Activated T-cell treated with anti-CD3 and anti-CD28 coated beads, Interleukin-2, amount 50 U/mL, for 4 hours (primary cell): ENCODE measurements at regions not wholly inside any gene's neighbourhood (a gene's known extent, or its start where the extent isn't known, plus 50 kb on each side); places are given as distances from the start of the nearest gene placed in this dataset.

ENCODE experiments used
- ATAC-seq, 2 donors: fragments of 200-7000 bp; cut with Tn5 transposase; one replicate each; pipeline ENCODE4 v1.10.0; 2021
- DNase-seq: peaks from one replicate; pipeline ENCODE4 v3.0.0-alpha.2; 2020
- H3K27me3 Mint-ChIP-seq: one replicate; pipeline ENCODE4 v1.8.0; 2021; ENCODE audit warnings: low read depth, mixed read lengths
- H3K36me3 Mint-ChIP-seq: one replicate; pipeline ENCODE4 v1.8.0; 2022; ENCODE audit warnings: mixed read lengths; ENCODE audit not compliant: insufficient read depth
- H3K4me1 Mint-ChIP-seq: one replicate; pipeline ENCODE4 v1.8.0; 2021; ENCODE audit warnings: low read depth, mixed read lengths
- H3K4me3 Mint-ChIP-seq: one replicate; pipeline ENCODE4 v1.8.0; 2021; ENCODE audit warnings: mild to moderate bottlenecking, moderate library complexity, mixed read lengths
- H3K9me3 Mint-ChIP-seq: one replicate; pipeline ENCODE4 v1.8.0; 2021; ENCODE audit warnings: mixed read lengths

DNA sequence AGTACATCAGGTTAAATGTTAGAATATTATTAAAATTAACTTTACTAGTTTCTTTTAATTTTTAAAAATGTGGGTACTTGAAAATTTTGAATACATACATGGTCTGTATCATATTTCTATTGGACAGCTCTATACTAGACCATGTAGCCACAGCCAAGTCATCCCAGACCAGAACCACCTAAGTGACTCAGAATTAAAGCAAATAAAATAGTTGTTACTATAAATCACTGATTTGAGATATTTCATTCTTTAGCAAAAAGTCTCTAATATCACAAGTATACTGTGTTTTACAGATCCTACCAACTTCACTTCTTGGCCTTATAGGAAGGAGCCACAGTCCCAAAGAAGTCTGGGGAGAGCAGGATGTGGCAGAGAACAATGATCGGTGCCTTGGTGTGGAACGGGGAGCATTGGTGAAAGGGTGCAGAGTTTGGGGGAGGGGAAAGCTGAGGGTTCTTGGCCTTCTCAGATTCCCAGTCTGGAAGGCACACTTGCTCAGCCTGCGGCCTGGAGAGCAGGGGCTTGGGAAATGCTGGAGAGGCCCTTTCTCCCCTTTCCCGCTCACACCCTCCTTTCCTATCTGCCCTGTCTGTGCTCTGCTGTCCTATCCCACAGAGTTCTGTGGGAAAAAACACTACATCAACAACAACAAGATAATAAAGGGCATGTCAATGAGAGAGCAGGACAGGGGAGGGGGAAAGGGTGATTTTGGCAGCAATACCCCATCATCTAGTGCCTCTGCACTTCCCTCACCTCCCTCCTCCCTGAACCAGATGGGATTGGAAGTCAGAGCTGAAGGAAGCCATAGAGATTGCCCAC, 122.1 kb downstream of the NGF start:
- DNase-seq (no peak), ATAC-seq (no peak)
- no peak overlapping the region for H3K4me3 Mint-ChIP-seq
- peaks cover 3% of the 10 kb centered on the region for H3K27me3 Mint-ChIP-seq
- no peaks in the 10 kb centered on the region for H3K9me3 Mint-ChIP-seq
- H3K36me3 Mint-ChIP-seq: no peaks in the 10 kb centered on the region
- H3K4me1 Mint-ChIP-seq: no peaks in the 10 kb centered on the region

DNA sequence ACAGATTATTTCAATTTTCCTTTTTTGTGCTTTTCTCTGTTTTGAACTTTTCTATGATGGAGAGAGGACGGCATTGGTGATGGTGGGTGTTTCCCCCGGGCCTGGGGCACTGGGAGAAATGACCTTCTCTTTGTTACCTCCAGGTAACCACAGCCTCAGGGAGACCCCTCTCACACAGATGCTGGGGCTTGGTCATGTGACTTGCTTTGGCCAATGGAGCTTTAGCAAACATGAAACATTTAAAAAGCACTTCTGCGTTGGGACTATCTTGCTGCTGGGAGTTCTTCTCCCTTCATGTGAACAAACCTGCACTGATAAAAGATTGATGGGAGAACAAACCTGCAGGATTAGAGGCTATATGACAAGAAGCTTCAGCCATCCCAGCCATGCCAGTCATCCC, 122.9 kb downstream of the NGF start:
- DNase-seq (no peak), ATAC-seq (no peak)
- H3K4me1 Mint-ChIP-seq: no peaks in the 10 kb centered on the region
- H3K9me3 Mint-ChIP-seq: no peaks in the 10 kb centered on the region
- peaks cover 3% of the 10 kb centered on the region for H3K27me3 Mint-ChIP-seq
- no peaks in the 10 kb centered on the region for H3K36me3 Mint-ChIP-seq
- H3K4me3 Mint-ChIP-seq: no peak overlapping the region

DNA sequence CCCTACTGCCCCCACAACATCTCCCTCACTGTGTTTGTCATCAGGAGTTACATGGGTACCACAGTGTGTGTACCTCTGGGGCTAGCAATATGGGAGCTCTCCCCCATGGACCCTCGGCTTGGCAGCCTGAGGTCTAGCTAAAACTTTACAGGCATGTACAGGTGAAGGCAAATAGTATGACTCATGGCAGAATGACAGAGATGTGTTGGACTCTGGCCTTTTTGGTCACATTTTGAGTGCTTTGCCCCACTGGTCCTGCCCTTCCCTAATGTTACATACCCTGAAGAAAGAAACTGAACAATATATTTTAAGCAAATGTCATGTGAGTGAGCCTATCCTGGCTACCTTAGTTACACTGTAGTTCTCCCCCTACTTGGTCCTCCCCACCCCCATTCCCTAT, 124.0 kb downstream of the NGF start:
- DNase-seq (no peak), ATAC-seq (no peak)
- H3K9me3 Mint-ChIP-seq: no peaks in the 10 kb centered on the region
- no peak overlapping the region for H3K4me3 Mint-ChIP-seq
- H3K4me1 Mint-ChIP-seq: no peaks in the 10 kb centered on the region
- peaks cover 3% of the 10 kb centered on the region for H3K27me3 Mint-ChIP-seq
- no peaks in the 10 kb centered on the region for H3K36me3 Mint-ChIP-seq

DNA sequence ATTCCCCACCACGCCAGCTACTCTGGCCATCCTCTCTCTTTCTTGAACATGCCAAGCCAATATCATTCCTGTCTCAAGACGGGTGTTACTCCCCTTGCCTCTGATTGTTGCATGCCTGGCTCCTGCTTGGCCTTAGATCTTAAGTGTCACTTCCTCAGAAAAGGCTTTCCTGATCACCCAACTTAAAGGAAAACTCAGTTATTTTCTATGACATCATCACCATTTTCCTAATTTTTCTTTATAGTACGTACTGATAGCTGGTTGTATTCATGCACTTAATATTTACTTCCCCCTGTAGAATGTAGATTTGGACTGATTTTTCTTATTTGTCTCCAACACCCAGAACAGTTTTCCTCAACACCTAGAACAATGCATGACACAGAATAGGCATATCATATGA, 123.8 kb upstream of the TSPAN2 start:
- H3K9me3 Mint-ChIP-seq: no peaks in the 10 kb centered on the region
- DNase-seq (no peak), ATAC-seq (no peak)
- no peaks in the 10 kb centered on the region for H3K4me1 Mint-ChIP-seq
- no peaks in the 10 kb centered on the region for H3K36me3 Mint-ChIP-seq
- H3K4me3 Mint-ChIP-seq: no peak overlapping the region
- H3K27me3 Mint-ChIP-seq: peaks cover 3% of the 10 kb centered on the region

DNA sequence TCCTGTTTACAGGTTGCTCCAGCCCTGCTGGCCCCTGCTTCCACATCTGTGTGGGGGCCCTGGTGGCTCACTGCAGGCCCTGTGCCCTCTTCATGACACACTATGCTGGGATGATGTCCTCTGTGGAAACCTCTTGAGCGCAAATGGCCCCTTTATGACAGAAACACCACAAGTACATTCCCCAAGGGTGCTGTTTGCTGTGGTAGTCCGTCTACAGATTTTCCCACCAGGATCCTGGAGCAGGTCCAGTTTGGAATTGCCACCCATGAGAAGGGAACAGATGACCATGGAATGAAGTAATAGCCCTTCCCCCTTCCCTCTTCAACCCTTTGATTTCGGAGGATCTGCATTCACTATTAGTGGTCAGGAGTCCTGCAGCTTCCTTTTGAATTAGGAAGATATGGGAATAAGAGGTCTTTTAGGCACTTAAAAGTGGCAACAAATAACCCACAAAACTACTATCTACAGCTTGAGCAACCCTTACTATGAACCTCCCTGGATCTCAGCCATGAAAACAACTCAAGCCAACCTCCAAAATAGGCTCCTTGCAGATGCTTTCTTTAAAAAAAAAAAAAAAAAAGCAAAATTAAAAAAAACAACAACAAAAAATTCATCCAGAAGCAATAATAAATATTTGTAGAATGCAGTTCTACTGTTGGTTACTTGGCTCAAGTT, 121.9 kb upstream of the TSPAN2 start:
- DNase-seq: no peak
- no peak overlapping the region for H3K4me3 Mint-ChIP-seq
- H3K9me3 Mint-ChIP-seq: no peaks in the 10 kb centered on the region
- H3K27me3 Mint-ChIP-seq: no peaks in the 10 kb centered on the region
- ATAC-seq: no peak
- no peaks in the 10 kb centered on the region for H3K36me3 Mint-ChIP-seq
- no peaks in the 10 kb centered on the region for H3K4me1 Mint-ChIP-seq

DNA sequence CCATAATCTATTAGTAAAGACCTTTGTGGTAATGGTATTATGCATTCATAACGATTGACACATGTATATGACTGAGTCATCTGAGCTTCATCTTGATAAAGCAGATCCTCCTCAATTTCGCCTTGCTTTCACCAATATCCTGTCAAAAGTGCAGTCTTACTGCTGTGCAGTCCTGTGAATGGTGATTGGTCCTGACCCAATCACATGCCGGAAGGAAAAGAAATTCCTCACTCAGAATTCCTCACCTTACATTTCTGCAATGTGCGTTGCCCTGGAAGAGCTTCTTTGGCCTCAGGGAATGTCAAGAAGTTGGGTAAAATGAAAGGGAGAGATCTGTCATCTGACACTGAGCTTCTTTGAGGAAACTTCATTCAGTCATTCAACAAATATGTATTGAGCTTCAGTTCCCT, 121.0 kb upstream of the TSPAN2 start:
- ATAC-seq (no peak), DNase-seq (no peak)
- Mint-ChIP-seq H3K4me3 (no peak overlapping the region), H3K4me1 (no peaks in the 10 kb centered on the region), H3K36me3 (no peaks in the 10 kb centered on the region), H3K27me3 (no peaks in the 10 kb centered on the region), H3K9me3 (no peaks in the 10 kb centered on the region)

DNA sequence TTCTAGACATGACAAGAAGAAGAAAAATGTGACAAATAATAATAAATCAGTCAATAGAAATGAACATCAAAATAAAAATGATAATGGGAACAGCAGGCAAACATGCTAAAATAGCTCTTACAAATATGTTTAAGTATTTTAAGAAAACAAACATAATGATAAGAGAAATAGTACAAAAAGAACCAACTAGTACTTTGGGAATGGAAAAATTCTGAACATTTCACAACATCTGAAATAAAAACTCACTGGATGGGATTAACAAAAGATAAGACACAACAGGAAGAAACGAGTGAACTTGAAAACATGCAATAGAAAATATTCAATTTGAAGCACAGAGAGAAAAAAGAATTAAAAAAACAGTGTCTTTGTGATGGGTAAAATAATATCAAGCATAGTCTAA, 115.2 kb upstream of the TSPAN2 start:
- Mint-ChIP-seq H3K36me3 (no peaks in the 10 kb centered on the region), H3K27me3 (peaks cover 2% of the 10 kb centered on the region), H3K9me3 (peaks cover 11% of the 10 kb centered on the region), H3K4me3 (no peak overlapping the region), H3K4me1 (no peaks in the 10 kb centered on the region)
- no peak for DNase-seq
- ATAC-seq: no peak

DNA sequence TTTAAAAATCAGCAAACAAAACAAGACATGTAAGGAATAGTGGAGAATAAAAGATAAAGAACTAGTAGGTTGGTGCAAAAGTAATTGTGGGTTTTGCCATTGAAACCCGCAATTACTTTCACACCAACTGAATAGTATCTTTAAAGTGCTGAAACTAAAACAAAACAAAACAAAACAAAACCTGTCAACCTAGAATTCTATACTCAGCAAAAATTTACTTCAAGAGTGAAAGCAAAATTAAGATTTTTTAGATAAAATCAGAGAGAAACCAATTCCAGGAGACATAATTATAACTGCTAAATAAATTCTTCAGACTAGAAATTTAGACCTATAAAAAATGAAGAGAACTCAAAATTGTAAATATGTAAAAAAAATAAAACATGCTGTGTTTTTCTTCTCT, 114.0 kb upstream of the TSPAN2 start:
- Mint-ChIP-seq H3K4me3 (no peak overlapping the region), H3K36me3 (no peaks in the 10 kb centered on the region), H3K27me3 (peaks cover 8% of the 10 kb centered on the region), H3K9me3 (peaks cover 11% of the 10 kb centered on the region), H3K4me1 (no peaks in the 10 kb centered on the region)
- DNase-seq: no peak
- ATAC-seq: no peak

DNA sequence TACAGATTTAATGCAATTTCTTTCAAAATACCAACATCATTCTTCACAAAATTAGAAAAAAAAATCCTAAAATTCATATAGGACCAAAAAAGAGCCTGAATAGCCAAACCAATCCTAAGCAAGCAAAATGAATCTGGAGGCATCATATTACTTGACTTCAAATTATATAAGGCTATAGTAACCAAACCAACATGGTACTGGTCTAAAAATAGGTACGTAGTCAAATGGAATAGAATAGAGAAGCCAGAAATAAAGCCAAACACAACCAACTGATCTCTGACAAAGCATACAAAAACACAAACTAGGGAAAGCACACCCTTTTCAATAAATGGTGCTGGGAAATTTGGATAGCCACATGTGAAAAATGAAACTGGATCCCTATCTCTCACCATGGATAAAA, 112.3 kb upstream of the TSPAN2 start:
- H3K36me3 Mint-ChIP-seq: no peaks in the 10 kb centered on the region
- H3K9me3 Mint-ChIP-seq: peaks cover 11% of the 10 kb centered on the region
- DNase-seq: no peak
- no peak overlapping the region for H3K4me3 Mint-ChIP-seq
- H3K4me1 Mint-ChIP-seq: no peaks in the 10 kb centered on the region
- peaks cover 15% of the 10 kb centered on the region for H3K27me3 Mint-ChIP-seq
- no peak for ATAC-seq

DNA sequence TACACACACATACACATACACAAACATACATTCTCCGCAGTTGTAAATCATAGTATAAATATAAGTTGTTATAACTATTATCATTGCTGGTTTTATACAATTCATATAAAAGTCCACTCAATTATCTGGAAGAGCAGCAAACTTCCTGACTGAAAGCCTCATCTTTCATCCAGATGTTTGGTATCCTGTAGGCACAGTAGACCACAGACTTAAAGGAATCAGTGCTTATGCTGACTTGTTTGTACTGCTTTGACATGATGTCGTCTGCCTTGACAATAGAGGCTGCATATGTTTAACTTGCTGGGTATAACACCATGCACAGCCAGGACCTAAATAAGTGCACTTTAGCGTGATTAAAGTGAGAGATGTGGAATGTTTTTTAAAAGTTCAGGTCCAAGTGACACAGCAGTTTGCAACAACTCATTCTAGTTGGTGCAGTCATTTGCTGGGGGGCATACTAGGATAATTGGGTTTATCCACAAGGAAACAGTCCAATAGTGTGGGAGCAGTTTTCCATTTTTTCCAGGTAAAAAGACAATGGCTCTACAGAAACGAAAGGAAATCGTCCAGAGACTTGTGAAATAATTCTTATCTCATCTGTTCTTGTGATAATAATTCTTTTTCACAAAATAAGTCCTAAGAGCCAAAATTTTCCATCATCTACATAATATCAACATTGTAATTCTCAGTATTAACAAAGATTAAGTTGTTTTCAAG, 110.3 kb upstream of the TSPAN2 start:
- no peak overlapping the region for H3K4me3 Mint-ChIP-seq
- ATAC-seq: no peak
- H3K27me3 Mint-ChIP-seq: peaks cover 15% of the 10 kb centered on the region
- no peak for DNase-seq
- peaks cover 11% of the 10 kb centered on the region for H3K9me3 Mint-ChIP-seq
- no peaks in the 10 kb centered on the region for H3K36me3 Mint-ChIP-seq
- no peaks in the 10 kb centered on the region for H3K4me1 Mint-ChIP-seq

DNA sequence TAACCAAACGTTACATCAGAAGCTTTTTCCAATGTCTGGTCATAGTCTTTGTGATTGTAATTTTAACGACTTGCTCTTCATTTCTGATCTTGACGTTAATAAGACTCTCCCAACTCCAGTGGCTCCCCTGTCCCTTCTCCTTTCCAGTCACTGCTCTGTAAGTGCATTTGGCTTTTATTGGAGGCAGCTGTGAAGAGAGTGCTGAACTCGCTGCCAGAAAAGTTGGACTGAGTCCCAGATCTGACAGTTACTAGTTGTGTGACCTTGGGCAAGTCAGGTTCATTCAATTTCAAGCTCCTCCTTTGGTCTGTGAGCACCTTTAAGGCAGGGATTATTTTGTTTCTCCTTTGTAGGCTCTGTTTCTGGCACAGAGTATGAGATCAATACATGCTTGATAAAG, 109.6 kb upstream of the TSPAN2 start:
- Mint-ChIP-seq H3K27me3 (peaks cover 15% of the 10 kb centered on the region), H3K4me1 (no peaks in the 10 kb centered on the region), H3K4me3 (no peak overlapping the region), H3K36me3 (no peaks in the 10 kb centered on the region), H3K9me3 (peaks cover 11% of the 10 kb centered on the region)
- DNase-seq (no peak), ATAC-seq (no peak)

DNA sequence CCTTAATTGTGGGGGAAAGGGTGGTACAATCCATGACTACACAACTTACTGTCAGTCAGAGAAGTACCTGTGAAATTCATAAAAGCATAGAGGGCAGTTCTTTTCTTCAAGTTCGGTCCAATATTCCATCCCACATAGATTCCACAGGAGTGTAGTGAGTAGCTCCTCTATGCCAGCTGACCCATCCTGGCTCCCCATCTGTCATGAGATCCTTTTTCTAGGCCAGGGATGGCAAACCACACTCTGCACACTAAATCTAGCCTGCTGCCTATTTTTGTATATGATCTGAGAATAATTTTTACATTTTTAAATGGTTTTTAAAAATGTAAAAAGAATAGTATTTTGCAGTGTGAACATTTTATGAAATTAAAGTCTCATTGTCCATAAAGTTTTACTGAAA, 107.0 kb upstream of the TSPAN2 start:
- Mint-ChIP-seq H3K9me3 (peaks cover 3% of the 10 kb centered on the region), H3K4me1 (no peaks in the 10 kb centered on the region), H3K4me3 (no peak overlapping the region), H3K27me3 (peaks cover 17% of the 10 kb centered on the region), H3K36me3 (no peaks in the 10 kb centered on the region)
- DNase-seq (no peak), ATAC-seq (no peak)

DNA sequence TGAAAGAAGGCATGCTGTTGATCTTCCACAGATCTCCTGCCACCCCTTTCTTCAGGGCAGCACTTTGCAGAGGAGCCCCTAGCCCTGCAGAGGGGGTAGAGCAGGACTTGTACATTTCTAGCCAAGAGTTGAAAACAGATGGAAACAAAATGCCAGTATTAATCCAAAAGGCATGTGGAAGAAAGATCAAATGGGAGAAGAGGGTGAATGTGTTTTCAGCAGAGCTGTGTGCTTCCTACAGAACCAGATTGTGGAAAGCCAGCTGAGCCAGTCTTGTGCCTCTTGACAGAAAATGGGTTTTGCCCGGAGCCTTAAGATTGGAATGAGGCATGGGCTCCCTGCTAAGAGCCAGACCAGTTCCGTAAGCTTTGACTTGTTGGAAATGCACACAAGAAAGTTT, 105.2 kb upstream of the TSPAN2 start:
- ATAC-seq: no peak

DNA sequence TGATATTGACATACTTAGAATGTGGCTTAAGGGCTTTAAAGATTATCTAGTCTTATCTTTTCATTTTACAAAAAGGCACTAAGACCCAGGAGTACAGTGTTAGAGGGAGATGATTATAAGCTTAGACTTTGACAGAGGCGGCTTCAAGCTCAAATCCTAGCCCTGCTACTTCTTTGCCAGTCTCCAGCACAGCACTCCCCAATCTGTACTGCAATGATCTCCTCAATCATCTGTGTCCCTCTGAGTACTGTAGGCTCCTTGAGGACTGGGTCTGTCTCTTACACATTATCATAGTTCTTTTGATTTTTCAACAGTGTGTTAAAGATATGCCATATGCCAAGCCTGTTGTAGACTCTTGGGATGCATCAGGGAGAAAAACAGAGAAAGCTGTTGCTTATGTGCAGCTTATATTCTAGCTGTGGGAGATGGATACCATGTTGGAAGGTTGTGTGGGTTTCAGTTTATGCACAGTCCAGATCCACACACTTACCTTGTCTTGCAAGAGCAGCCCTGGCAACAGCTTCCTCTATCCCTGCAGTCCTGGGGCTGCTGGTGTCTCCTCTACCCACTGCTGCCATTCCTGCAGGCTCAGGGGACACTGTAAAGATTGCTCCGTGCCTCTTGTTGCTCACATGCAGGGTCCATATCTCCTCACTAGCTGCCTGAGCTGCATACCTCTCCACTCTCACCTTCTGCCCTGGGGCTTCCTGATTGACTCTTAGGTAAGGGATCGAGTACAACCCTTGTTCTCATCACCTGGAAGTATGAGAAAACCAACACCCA, 103.9 kb upstream of the TSPAN2 start:
- Mint-ChIP-seq H3K36me3 (no peaks in the 10 kb centered on the region), H3K27me3 (peaks cover 10% of the 10 kb centered on the region), H3K4me1 (no peaks in the 10 kb centered on the region), H3K4me3 (no peak overlapping the region), H3K9me3 (no peaks in the 10 kb centered on the region)
- DNase-seq (no peak), ATAC-seq (no peak)

More for the DNA sequence above, 105.2 kb upstream of the TSPAN2 start:
- no peak for DNase-seq
- H3K27me3 Mint-ChIP-seq: peaks cover 15% of the 10 kb centered on the region
- no peaks in the 10 kb centered on the region for H3K9me3 Mint-ChIP-seq
- no peaks in the 10 kb centered on the region for H3K36me3 Mint-ChIP-seq
- H3K4me1 Mint-ChIP-seq: no peaks in the 10 kb centered on the region
- no peak overlapping the region for H3K4me3 Mint-ChIP-seq
